Endothelial cell of umbilical vein (primary cell): ENCODE measurements at regions not wholly inside any gene's neighbourhood (a gene's known extent, or its start where the extent isn't known, plus 50 kb on each side); places are given as distances from the start of the nearest gene placed in this dataset.

Experiments used
- BruUV-seq: library from RNA; stranded (reverse); fragments of 400-500 nt; replicated peaks from 2 replicates; lab custom pipeline; 2021; lab: Mats Ljungman, UMichigan
- CTCF ChIA-PET: fragments of 300-600, 350-600 bp; sonication (Branson Sonifier 250); formaldehyde crosslinking; loops from one replicate; lab custom pipeline; 2021; ENCODE audit warnings: antibody characterized with exemption, inconsistent platforms; lab: Charles Lee
- POLR2A ChIA-PET: fragments of 300-600, 350-600 bp; sonication (Branson Sonifier 250); formaldehyde crosslinking; loops from one replicate; lab custom pipeline; 2021; ENCODE audit warnings: antibody characterized with exemption, inconsistent platforms; lab: Charles Lee
- DNase-seq: peaks from one replicate; pipeline ENCODE4 v3.0.0-alpha.2; 2011; ENCODE audit warnings: low read depth, low spot score
- FAIRE-seq: peaks from 2 replicates; lab custom pipeline; 2011; peaks lifted over from hg19 to GRCh38; lab: Jason Lieb, UNC
- H2AFZ ChIP-seq: 2 replicates; pipeline ENCODE4 v1.6.0; 2012; ENCODE audit warnings: low read depth, low read length, control low read depth, inconsistent platforms
- H3K27ac ChIP-seq: 2 replicates; pipeline ENCODE4 v1.5.1; 2011; ENCODE audit warnings: low read depth, mild to moderate bottlenecking, control low read depth, low read length, moderate library complexity; ENCODE audit not compliant: insufficient read depth
- H3K27me3 ChIP-seq, 2 experiments: 2 replicates each; pipeline versions ENCODE4 v1.6.0 to v1.6.1; 2011; ENCODE audit warnings: low read length in 2 of 2, mixed read lengths in 1 of 2; ENCODE audit not compliant: control insufficient read depth in 2 of 2, insufficient read depth in 2 of 2
- H3K36me3 ChIP-seq, 2 experiments: 2 replicates in 1 of 2; 3 replicates in 1 of 2; pipeline ENCODE4 v1.5.1; 2011; ENCODE audit warnings: low read length in 2 of 2, mild to moderate bottlenecking in 1 of 2, moderate library complexity in 1 of 2; ENCODE audit not compliant: control insufficient read depth in 2 of 2, insufficient read depth in 2 of 2; ENCODE audit errors: extremely low read depth in 1 of 2
- H3K4me1 ChIP-seq: 3 replicates; pipeline ENCODE4 v1.5.1; 2011; ENCODE audit warnings: mild to moderate bottlenecking, low read length; ENCODE audit not compliant: control insufficient read depth, insufficient read depth; ENCODE audit errors: extremely low read depth
- H3K4me2 ChIP-seq: 2 replicates; pipeline ENCODE4 v1.6.1; 2011; ENCODE audit warnings: low read length, control low read depth, mixed read lengths; ENCODE audit not compliant: insufficient read depth
- H3K4me3 ChIP-seq, 3 experiments: fragments of 200-600 bp in 1 of 3; sonication (generic), shearing (Covaris generic) in 1 of 3; replicated peaks in 1 of 3; 2 replicates each; pipeline ENCODE4 v1.5.1; 2011 to 2016; ENCODE audit warnings: control low read depth in 3 of 3, low read length in 3 of 3, mild to moderate bottlenecking in 2 of 3, inconsistent platforms in 1 of 3, low read depth in 1 of 3, moderate library complexity in 1 of 3; ENCODE audit not compliant: insufficient read depth in 1 of 3
- H3K79me2 ChIP-seq: 2 replicates; pipeline ENCODE4 v1.6.0; 2012; ENCODE audit warnings: low read length, inconsistent platforms; ENCODE audit not compliant: control insufficient read depth, insufficient read depth
- H3K9ac ChIP-seq: replicated peaks from 2 replicates; pipeline ENCODE3; 2011; ENCODE audit warnings: low read length, control low read depth; ENCODE audit not compliant: insufficient read depth; ENCODE audit errors: extremely low read depth
- H3K9me1 ChIP-seq: replicated peaks from 3 replicates; pipeline ENCODE4 v1.6.0; 2011; ENCODE audit warnings: mild to moderate bottlenecking, low read length; ENCODE audit not compliant: control insufficient read depth, insufficient read depth; ENCODE audit errors: extremely low read depth
- H3K9me3 ChIP-seq: replicated peaks from 2 replicates; pipeline ENCODE4 v1.5.1; 2012; ENCODE audit warnings: low read length, inconsistent platforms; ENCODE audit not compliant: control insufficient read depth, insufficient read depth
- H4K20me1 ChIP-seq: replicated peaks from 2 replicates; pipeline ENCODE3; 2011; ENCODE audit warnings: mild to moderate bottlenecking, low read length; ENCODE audit not compliant: control insufficient read depth, insufficient read depth; ENCODE audit errors: extremely low read depth
- EZH2 ChIP-seq: IDR thresholded peaks from 2 replicates; pipeline ENCODE4 v1.6.1; 2012; ENCODE audit warnings: borderline replicate concordance, low read depth, mild to moderate bottlenecking, moderate library complexity, low read length, inconsistent platforms; ENCODE audit not compliant: severe bottlenecking
- FOS ChIP-seq: IDR thresholded peaks from 2 replicates; pipeline ENCODE4 v1.6.1; 2011; ENCODE audit warnings: mild to moderate bottlenecking, low read length, moderate library complexity, borderline replicate concordance; ENCODE audit not compliant: insufficient read depth
- POLR2AphosphoS5 ChIP-seq: IDR thresholded peaks from 2 replicates; pipeline ENCODE4 v1.6.1; 2012; ENCODE audit warnings: low read depth, mild to moderate bottlenecking, control low read depth, low read length, moderate library complexity; ENCODE audit not compliant: insufficient read depth
- dilution Hi-C: fragments of 300-500 bp; cut with MboI; formaldehyde crosslinking; loops from one replicate; pipeline ENCODE4 v1.15.0; 2019; ENCODE audit warnings: low sequenced_read_pairs; ENCODE audit not compliant: extremely low pct_ligation_motif_present
- intact Hi-C: fragments of 100-400 bp; cut with micrococcal nuclease; formaldehyde crosslinking; loops from one replicate; pipeline ENCODE4 v1.10.0; 2022
- TF ChIP-seq, protein P1 (sequence below): IDR thresholded peaks from 2 replicates; pipeline ENCODE4 v1.6.1; 2011; ENCODE audit not compliant: insufficient read depth, insufficient read length

DNA sequence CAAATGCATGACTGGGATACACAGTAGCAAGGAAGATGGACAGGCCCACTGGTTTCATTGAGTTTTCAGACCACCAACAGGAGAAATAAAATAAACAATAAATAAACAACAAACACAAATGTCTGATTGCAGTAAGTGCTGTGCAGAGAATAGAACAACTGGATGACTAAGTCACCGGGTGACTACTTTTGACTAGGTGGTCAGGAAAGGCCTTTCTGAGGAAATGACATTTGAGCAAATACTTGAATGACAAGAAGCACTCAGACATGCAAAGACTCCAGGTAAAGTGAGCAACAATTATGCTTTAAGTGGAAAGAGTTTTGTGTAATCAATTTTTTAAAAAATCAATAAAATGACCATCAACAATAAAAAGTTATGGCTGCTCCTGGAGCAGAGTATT is 137.7 kb downstream of the BTC start:
- Histone ChIP-seq H3K27me3 (no peaks in the 10 kb centered on the region), H3K4me1 (peaks cover 9% of the 10 kb centered on the region), H3K27ac (no peak overlapping the region), H3K4me3 (no peak overlapping the region), H3K79me2 (no peaks in the 10 kb centered on the region), H3K9me1 (no peaks in the 10 kb centered on the region), H2AFZ (no peak overlapping the region), H4K20me1 (no peaks in the 10 kb centered on the region), H3K9ac (no peak overlapping the region), H3K4me2 (no peak overlapping the region), H3K36me3 (no peaks in the 10 kb centered on the region), H3K9me3 (no peaks in the 10 kb centered on the region)
- intact Hi-C loops (no loop called here), dilution Hi-C loops (no loop called here)
- no peak for FAIRE-seq
- TF ChIP-seq, protein P1, sequence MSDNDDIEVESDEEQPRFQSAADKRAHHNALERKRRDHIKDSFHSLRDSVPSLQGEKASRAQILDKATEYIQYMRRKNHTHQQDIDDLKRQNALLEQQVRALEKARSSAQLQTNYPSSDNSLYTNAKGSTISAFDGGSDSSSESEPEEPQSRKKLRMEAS: no peak
- no peak for TF ChIP-seq EZH2
- DNase-seq: no peak
- ChIA-PET CTCF (interaction anchor here (0.9 to 1.0 kb wide), 2 partner anchors 15 to 19 kb away, joined by 3 read pairs; no protein-coding TSS in a partner anchor), POLR2A (no interaction called here)
- BruUV-seq: no TSS peak

DNA sequence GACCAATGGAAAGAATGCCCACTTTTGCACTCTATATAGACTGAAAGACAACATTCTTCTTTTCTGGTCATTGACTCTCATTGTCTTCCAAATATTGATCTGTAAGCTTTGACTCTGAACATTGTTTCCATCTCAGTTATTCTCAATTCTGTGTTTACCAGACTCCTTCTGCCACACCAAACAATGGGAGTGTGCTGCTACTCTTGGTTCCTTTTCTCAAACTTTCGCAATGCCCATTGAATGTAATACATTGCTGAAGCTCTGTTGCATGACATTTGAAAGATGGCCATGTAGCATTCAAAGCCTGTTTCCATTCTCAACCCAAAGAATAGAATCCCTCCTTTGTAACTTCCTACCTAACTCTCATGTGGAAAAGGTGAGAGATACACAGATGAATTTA is 136.2 kb downstream of the BTC start:
- peaks cover 9% of the 10 kb centered on the region for H3K4me1 ChIP-seq
- no TSS peak for BruUV-seq
- H3K4me2 ChIP-seq: no peak overlapping the region
- TF ChIP-seq POLR2AphosphoS5 (no peak), FOS (no peak)
- FAIRE-seq: no peak
- no peak overlapping the region for H3K27ac ChIP-seq
- ChIA-PET POLR2A (no interaction called here), CTCF (no interaction called here)
- no peak overlapping the region for H2AFZ ChIP-seq
- H3K36me3 ChIP-seq: no peaks in the 10 kb centered on the region
- no peaks in the 10 kb centered on the region for H4K20me1 ChIP-seq
- intact Hi-C loops (no loop called here), dilution Hi-C loops (no loop called here)
- H3K9me1 ChIP-seq: no peaks in the 10 kb centered on the region
- H3K9ac ChIP-seq: no peak overlapping the region
- H3K4me3 ChIP-seq: no peak overlapping the region
- DNase-seq: no peak
- no peaks in the 10 kb centered on the region for H3K9me3 ChIP-seq
- H3K79me2 ChIP-seq: no peaks in the 10 kb centered on the region
- no peaks in the 10 kb centered on the region for H3K27me3 ChIP-seq
